ENCODE measurements at regions not wholly inside any gene's neighbourhood (a gene's known extent, or its start where the extent isn't known, plus 50 kb on each side); places are given as distances from the start of the nearest gene placed in this dataset.

GRCh38 chr21:15370462-15370975 lies 305.7 kb upstream of the NRIP1 start:
- TF ChIP-seq POLR2AphosphoS5 (IDR thresholded peaks at IDR 0.05) (no peak), CTCF (IDR thresholded peaks at IDR 0.05) (no peak), POLR2A (IDR thresholded peaks at IDR 0.05) (no peak), EP300 (IDR thresholded peaks at IDR 0.05) (no peak)

All from suprapubic skin (tissue), 4 donors.